NCI-H2227 (cell line): ENCODE measurements at regions not wholly inside any gene's neighbourhood (a gene's known extent, or its start where the extent isn't known, plus 50 kb on each side); places are given as distances from the start of the nearest gene placed in this dataset.

Source experiments
- DNase-seq: peaks from one replicate; lab custom pipeline; 2025; ENCODE audit not compliant: unreplicated experiment; lab: John Stamatoyannopoulos, UW

DNA sequence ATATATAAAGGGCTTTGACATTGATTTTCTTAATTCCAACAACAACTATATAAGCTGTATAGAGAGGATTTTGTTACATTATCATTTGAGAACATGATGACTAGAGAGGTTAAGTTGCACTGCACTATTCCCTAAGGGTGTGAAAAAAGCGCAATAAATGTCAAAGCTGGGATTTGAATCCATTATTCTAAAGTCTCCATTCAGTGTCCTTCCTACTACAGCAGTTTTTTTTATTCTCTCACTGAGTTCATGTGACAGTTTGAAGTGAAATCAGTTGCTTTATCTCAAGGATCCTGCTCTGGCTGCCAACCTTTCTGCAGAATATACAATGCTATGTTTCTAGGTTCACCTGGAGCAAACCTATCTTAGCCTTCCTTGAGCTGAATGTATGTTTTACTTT lies 177.5 kb downstream of the ANKRD50 start:
- DNase-seq = no peak

DNA sequence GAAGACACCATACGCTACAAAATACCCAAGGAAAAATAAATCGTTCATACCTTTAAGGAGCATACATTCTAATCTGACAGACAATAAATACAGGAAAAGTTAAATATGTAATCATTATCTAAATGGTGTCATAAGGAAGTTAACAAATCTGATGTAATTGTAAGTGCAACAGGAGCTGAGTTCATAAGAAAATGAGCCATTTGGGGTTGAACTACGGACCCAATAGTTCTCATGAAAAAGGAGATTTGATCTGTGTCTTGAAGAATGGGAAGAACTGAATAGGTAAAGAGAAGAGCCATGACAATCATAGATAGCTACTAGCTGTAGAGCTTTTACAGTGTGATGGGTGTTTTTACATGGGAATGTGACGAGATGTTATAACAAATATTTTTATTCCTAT lies 175.6 kb downstream of the ANKRD50 start:
- DNase-seq = no peak

DNA sequence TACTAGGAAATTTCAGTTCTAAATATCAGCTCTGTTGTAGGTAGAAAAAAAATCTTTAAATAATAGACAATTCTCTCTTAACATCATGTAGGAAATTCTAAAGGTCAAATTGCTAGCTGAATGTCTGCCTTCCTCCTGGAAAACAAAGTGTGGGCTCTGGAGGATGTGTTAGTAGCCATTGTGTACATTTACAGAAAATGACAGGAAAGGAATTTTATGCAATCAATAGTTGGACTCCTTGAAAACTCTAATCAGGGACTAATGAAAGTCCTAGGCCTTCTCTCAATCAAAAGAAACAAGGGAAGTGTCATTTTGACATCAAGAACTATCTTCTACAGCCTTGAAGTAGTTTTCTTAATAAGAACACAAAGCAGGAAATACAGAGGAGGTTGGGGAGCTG lies 174.6 kb downstream of the ANKRD50 start:
- peak; percentile 0 for DNase-seq

DNA sequence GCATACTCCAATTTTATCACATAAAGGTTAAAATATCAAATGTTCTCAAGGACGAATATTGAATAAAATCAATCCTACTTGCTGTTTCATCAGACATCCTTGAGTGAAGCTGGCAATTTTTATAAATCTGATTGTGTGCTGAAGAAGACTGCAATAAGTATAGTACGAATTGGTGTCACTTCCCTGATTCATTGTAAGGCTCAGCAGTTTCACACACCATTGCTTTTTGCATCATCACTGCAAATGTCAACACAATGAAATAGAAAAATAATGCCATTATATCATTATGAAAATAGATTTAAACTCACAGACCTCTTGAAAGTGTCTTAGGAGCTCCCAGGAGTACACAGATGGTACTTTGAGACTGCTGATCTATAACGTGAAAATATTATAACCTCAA lies 172.5 kb downstream of the ANKRD50 start:
- no peak for DNase-seq

DNA sequence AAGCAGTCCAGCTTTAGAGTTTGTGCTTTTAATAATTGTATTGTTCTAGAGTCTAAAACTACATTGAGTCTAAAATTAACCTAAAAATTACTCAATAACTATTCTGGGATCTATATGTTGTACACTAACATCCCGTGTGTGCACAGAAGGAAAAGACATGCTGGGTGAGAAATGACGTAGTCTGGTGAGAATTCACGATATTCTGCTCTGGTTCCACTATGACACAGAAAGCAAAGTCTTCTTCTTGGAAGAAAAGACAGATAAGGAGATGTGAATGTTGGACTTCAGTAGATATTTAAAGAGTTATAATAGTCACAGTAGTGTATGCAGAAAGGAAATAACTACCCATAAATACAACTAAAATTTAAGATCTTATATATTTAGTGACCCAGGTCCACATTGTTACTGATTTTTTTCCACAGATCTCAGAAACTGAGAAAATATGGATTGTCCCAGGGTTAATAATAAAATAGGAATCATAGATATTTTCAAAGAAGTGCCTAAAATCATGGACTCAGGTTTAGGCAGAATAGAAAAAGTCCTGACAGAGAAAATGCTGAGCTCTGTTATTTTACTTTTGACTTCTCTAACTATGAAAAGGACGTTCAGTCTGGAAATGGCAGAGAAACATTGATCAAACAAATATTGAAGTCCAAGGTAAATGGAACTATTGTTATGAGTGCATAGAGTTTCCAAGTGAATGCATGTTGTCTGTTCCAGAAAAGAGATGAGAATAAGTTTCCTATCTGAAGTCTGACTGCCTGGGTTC lies 170.7 kb downstream of the ANKRD50 start:
- DNase-seq = no peak

DNA sequence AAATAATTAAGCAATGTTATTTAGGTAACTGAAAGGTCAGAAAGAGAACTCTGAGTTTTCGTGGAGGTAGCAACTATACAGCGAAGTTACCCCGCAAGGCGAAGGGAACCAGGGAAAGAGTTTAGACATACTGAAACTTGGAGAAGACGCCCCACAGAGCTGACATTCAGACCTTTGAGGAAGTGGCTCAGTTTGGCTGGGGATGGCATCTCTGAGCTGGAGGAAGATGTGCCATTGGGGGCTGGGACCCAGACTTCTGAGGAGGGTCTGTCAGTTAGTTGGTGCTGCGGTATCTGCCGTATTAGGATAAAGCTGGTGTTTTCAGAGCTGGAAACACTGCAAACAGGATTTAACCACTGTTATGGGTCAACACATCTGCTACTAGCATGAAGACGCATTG lies 156.6 kb downstream of the ANKRD50 start:
- DNase-seq = no peak

DNA sequence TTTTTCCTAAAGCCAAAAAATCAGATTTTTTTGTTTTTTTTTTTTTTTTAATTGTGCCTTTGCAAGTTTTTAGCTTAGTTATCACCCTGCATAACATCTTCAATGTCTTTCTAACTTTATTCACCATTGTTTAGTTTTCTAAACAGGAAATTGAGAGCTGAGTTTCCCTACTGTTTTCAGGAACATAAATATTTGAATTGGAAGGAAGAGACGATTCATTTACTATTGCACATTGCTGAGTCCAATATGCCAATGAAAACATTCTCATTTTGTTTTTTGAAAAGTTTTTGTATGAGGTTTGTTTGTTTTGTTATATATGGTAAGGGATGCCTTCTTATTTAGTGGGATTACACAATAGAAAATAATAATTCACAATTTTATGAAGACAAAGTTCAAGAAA lies 148.4 kb downstream of the ANKRD50 start:
- no peak for DNase-seq

DNA sequence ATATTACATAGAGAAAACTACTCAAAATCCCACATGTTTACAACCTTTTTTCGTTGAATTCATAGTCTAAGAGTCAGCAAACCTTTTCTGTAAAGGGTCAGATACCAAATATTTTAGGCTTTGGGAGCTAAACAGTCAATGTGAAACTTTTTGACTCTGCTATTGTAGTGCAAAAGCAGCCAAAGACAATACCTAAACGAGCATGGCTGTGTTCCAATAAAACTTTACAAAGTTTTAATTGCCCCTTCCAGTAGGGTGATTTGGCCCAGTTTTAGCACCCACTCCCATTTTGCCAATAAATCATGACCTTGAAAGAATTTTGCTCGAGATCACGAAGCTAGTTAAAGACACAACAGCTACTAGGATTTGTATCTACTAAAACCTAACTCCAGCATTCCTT lies 147.2 kb downstream of the ANKRD50 start:
- DNase-seq = no peak

DNA sequence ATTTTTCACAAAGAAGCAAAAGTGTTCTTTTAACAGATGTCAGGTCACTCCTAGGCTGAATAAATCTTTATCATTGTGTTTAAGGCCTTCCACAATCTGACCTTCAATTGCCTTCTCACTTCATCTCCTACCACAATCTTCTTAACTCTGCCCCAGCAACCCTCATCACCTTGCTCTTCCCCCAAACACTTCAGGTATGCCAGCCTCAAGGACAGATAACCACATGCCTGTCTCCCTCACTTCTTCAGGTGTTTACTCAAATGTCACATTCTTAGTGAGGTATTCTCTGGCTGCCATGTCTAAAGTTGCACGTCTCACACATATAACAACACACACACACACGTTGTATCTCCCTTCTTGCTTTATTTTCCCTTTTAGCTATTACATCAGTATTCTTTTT lies 146.5 kb downstream of the ANKRD50 start:
- DNase-seq = no peak

DNA sequence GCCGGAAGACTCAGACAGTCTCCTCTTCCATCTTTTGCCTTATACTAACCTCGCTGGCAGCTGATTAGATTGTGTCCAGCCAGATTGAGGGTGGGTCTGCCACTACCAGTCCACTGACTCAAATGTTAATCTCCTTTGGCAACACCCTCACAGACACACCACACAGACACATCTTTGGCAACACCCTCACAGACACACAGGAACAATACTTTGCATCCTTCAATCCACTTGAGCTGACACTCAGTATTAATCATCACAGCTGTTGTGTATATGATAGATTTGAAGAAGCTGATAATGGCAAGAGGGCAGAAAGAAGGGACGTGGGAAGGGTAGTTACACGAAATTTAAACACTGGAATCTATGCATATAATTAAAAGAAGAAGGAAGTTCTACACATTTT lies 139.5 kb downstream of the ANKRD50 start:
- DNase-seq = no peak

DNA sequence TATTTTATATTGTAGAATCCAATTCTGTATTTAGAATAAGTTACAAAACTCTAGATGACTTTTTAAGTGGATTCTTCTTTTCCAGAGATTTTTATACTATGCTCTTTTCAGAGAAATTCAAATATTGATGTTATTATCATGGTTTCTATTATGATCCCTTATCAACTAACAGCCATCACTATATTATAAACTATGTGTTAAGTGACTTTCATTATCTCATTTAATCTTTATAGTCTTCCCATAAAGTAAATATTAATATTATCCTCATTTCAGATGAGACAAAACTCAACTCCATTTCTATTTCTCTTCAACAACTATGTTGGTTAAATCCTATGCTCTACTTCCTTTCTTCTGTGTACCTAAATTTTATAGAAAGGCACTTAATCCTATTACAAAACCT lies 132.6 kb downstream of the ANKRD50 start:
- no peak for DNase-seq

DNA sequence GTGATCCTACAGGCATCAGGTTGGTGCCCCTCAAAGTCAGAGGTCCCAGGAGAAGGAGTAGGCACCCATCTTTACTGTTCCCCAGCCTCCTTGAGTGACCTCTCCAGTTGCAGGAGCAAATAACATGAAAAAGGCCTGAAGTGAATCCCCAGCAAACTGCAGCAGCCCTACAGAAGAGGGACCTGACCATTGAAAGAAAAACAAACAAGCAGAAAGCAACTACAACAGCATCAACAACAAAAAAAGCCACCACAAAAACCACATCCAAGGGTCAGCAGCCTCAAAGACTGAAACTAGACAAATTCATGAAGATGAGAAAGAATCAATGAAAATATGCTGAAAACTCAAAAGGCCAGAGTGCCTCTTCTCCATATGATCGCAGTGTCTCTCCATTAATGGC lies 128.7 kb downstream of the ANKRD50 start:
- DNase-seq = no peak

DNA sequence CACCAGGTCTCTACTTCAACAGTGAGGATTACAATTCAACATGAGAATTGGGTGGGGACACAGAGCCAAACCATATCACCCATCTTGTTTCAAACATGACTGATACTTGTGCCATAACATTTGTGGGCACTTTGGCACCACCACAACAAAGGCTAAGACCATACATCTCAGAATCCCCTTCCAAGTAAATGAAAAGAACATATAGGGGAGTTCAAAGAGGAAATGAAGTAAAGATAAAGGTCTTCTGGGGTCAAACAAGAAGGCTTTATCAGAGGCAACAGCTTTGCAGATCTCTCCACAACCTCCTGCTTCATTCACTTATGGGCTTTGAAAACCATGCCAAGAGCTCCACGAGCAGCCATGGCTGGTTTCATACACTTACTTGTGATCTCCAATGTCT lies 122.7 kb downstream of the ANKRD50 start:
- no peak for DNase-seq

DNA sequence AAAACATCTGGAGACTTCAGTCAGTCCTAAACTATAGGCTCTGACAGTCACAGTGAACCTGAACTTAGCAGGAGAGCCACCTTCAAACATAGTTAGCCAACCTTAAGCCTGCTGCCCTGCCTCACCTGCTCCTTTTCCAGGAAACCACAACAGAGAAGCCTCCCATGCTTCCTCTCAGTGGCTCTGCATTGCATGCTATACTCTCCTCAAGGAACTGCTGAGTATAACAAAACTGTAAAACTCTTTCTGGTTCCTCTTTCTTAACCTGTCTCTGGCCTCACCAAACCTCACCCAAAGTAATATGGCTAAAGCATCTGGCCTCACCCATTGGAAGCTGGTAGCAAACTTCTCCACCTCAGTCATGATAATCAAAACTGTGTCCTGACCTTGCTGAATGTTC lies 122.1 kb downstream of the ANKRD50 start:
- DNase-seq = no peak

DNA sequence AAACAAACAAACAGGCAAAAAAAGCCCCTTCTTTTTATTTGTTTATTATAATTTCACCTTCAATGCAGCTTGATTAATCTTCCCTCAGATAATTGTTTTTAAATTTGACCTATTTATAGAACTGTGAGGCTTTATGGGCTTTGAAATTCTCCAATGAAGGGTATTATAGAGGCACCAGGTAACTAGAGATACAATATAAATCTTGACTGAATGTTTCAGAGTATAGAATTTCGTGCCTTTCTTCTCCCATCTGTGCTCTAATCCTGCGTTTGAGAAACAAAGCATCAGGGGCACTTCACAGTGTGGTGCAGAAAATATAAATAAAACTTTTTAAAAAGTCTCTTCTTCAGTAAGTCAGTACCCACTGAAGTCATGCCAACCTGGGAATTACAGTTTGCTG lies 120.9 kb downstream of the ANKRD50 start:
- no peak for DNase-seq

DNA sequence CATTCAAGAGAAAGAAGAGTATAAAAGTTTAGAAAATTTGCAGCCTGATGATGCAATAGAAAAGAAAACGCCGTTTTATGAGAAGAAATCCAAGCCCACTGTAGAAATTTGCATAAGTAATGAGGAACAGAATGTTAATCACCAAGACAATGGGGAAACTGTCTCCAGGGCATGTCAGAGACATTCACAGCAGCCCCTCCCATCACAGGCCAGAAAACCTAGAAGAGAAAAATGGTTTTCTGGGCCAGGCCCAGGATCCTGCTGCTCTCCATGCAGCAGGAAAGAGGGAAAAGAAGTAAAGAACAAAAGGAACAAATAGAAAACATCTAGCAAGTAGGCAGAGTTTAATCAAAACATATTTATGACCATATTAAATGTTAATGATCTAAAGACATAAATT lies 119.0 kb downstream of the ANKRD50 start:
- no peak for DNase-seq

DNA sequence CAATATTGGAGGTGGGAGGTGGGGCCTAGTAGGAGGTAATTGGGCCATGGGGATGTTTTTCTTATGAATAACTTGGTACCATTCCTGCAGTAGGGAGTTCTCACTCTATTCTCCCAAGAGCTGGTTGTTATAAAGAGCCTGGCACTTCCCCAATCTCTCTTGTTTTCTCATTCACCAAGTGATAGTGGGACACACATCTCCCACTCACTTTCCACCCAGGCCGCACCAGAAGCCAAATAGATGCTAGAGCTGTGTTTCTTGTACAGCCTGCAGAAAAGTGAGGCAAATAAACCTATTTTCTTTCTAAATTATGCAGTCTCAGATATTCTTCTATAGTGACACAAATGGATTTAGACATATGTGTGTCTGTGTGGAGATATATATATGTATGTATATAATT lies 117.6 kb downstream of the ANKRD50 start:
- no peak for DNase-seq

DNA sequence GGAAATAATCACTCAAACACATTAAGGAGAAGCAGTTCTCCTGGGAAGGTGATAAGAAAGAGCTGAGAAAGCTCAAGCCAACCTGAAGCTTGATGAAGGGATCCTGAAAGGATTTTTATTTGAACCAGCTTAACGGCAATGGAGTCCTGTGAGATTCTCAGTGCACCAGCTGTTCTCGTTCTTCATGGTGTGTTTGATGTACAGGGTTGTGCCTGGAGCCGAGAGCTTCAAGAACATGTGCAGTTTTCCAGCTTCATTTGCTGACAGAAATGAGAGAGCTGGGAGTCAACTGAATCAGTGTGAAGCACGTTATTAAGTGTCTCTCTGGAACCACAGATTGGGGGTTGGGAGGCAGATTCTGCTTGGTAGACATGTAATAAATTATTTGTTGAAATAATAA lies 115.7 kb downstream of the ANKRD50 start:
- DNase-seq = no peak

DNA sequence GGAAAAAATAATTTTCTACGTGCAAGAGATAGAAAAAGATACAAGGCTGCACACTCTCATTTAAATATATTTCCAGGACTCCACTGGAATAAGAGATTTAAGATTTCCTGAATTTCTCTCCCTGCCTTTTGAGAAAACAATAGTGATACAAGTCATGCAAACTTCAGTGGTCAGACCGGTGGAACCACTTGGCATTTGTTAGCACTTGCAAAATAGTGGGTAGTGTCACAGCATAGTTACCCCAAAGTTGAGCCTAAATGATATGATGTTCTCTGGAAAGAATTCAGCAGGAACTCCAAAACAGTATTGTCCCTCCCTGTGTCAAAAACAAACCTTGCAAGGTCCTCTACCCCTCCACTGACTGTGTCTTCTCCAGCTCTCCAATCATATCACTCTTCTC lies 102.3 kb downstream of the ANKRD50 start:
- DNase-seq = no peak
